HepG2 (cell line): ENCODE measurements at regions not wholly inside any gene's neighbourhood (a gene's known extent, or its start where the extent isn't known, plus 50 kb on each side); places are given as distances from the start of the nearest gene placed in this dataset.
A peak's percentile ranks its signal among the peaks of the same experiment; 100 is the strongest.

ENCODE experiments used
- ATAC-seq: fragments of 200-7000 bp; cut with Tn5 transposase; 3 replicates; pipeline ENCODE4 v1.9.1; 2020; ENCODE audit warnings: mild to moderate bottlenecking, moderate library complexity
- BruUV-seq: library from RNA; stranded (reverse); fragments of 400-500 nt; replicated peaks from 2 replicates; lab custom pipeline; 2021; lab: Mats Ljungman, UMichigan
- CTCF ChIA-PET: fragments of 300-600 bp; formaldehyde crosslinking; extraction: SDS; loops from one replicate; lab custom pipeline; 2021; ENCODE audit warnings: low total read pairs, inconsistent platforms, low intra/inter-chr PET ratio; lab: Yijun Ruan, JAX
- POLR2A ChIA-PET: fragments of 350-600 bp; sonication (Branson Sonifier 250); formaldehyde crosslinking; loops from one replicate; lab custom pipeline; 2020; ENCODE audit warnings: antibody characterized with exemption, inconsistent platforms; lab: Yijun Ruan, JAX
- DNase-seq: peaks from one replicate; pipeline ENCODE4 v3.0.0-alpha.2; 2015; ENCODE audit warnings: low spot score
- FAIRE-seq: peaks from 3 replicates; lab custom pipeline; 2011; peaks lifted over from hg19 to GRCh38; lab: Jason Lieb, UNC
- H2AFZ ChIP-seq: one replicate; pipeline ENCODE4 v1.6.1; 2011; ENCODE audit warnings: low read length, inconsistent platforms
- H3K27ac ChIP-seq: fragments of 300-600 bp; 3 replicates; pipeline ENCODE4 v1.8.0; 2011; ENCODE audit warnings: mixed run types, mild to moderate bottlenecking, mixed read lengths, low read length, inconsistent platforms; ENCODE audit not compliant: insufficient read depth; ENCODE audit errors: extremely low read length
- H3K27me3 ChIP-seq, 2 experiments: fragments of 200-600 bp in 1 of 2; 2 replicates in 1 of 2; 3 replicates in 1 of 2; pipeline versions ENCODE4 v1.6.0 to v1.8.0; 2011; ENCODE audit warnings: low read length in 2 of 2, mild to moderate bottlenecking in 2 of 2, moderate library complexity in 2 of 2, inconsistent platforms in 1 of 2; ENCODE audit not compliant: insufficient read depth in 2 of 2, control insufficient read depth in 1 of 2
- H3K36me3 ChIP-seq, 2 experiments: fragments of 200-600 bp in 1 of 2; replicated peaks in 1 of 2; 2 replicates in 1 of 2; 3 replicates in 1 of 2; pipeline versions ENCODE4 v1.5.1 to v1.8.0; 2011; ENCODE audit warnings: low read length in 2 of 2, inconsistent platforms in 1 of 2; ENCODE audit not compliant: insufficient read depth in 2 of 2, control insufficient read depth in 1 of 2
- H3K4me1 ChIP-seq: 2 replicates; pipeline ENCODE4 v1.5.1; 2012; ENCODE audit warnings: low read length, inconsistent platforms; ENCODE audit not compliant: insufficient read depth
- H3K4me2 ChIP-seq: 2 replicates; pipeline ENCODE4 v1.6.0; 2011; ENCODE audit warnings: low read depth, low read length, inconsistent platforms
- H3K4me3 ChIP-seq, 3 experiments: fragments of 200-600 bp in 1 of 3; sonication (generic), shearing (Covaris generic) in 1 of 3; replicated peaks in 1 of 3; 2 replicates each; pipeline ENCODE4 v1.5.1; 2011 to 2016; ENCODE audit warnings: low read length in 3 of 3, inconsistent platforms in 2 of 3, low read depth in 2 of 3, mild to moderate bottlenecking in 2 of 3, control low read depth in 1 of 3, mixed read lengths in 1 of 3; ENCODE audit not compliant: insufficient read depth in 1 of 3
- H3K79me2 ChIP-seq: one replicate; pipeline ENCODE4 v1.6.1; 2011; ENCODE audit warnings: low read length, inconsistent platforms; ENCODE audit not compliant: insufficient read depth
- H3K9ac ChIP-seq: 2 replicates; pipeline ENCODE4 v1.6.0; 2011; ENCODE audit warnings: mild to moderate bottlenecking, low read depth, low read length, inconsistent platforms; ENCODE audit not compliant: insufficient read depth
- H3K9me3 ChIP-seq: 2 replicates; pipeline ENCODE4 v1.5.1; 2012; ENCODE audit warnings: mild to moderate bottlenecking, low read length
- H4K20me1 ChIP-seq: 2 replicates; pipeline ENCODE4 v1.6.0; 2011; ENCODE audit warnings: inconsistent platforms, mild to moderate bottlenecking, low read length, moderate library complexity; ENCODE audit not compliant: insufficient read depth
- CEBPB ChIP-seq: IDR thresholded peaks from 2 replicates; pipeline ENCODE4 v1.6.1; 2011; ENCODE audit warnings: low read depth, low read length, improper control_type of control experiment, borderline replicate concordance
- CENPBD1 ChIP-seq: sonication (generic); formaldehyde crosslinking; IDR thresholded peaks from 2 replicates; pipeline ENCODE4 v1.8.0; 2022; ENCODE audit warnings: missing genetic modification reagents, low read depth, mild to moderate bottlenecking, borderline replicate concordance
- CHCHD3 ChIP-seq: sonication (generic); formaldehyde crosslinking; IDR thresholded peaks from 2 replicates; pipeline ENCODE4 v1.8.0; 2022; ENCODE audit warnings: mild to moderate bottlenecking, missing genetic modification reagents, moderate library complexity
- E2F5 ChIP-seq: sonication (generic); formaldehyde crosslinking; conservative IDR thresholded peaks from 2 replicates; pipeline ENCODE4 v1.4.0; 2020; ENCODE audit warnings: missing genetic modification reagents
- EHMT2 ChIP-seq: fragments of 200-600 bp; sonication (generic); IDR thresholded peaks from 2 replicates; pipeline ENCODE4 v1.7.0; 2017; ENCODE audit warnings: antibody characterized with exemption, low read depth, low read length, borderline replicate concordance
- IKZF4 ChIP-seq: sonication (generic); formaldehyde crosslinking; IDR thresholded peaks from 2 replicates; pipeline ENCODE4 v1.5.1; 2020; ENCODE audit warnings: borderline replicate concordance, mild to moderate bottlenecking, low read depth, missing genetic modification reagents; ENCODE audit errors: not compliant biosample characterization
- NKX3-1 ChIP-seq: sonication (generic); formaldehyde crosslinking; IDR thresholded peaks from 2 replicates; pipeline ENCODE4 v1.5.0; 2020; ENCODE audit warnings: missing genetic modification reagents
- NPAS2 ChIP-seq: sonication (generic); formaldehyde crosslinking; IDR thresholded peaks from 2 replicates; pipeline ENCODE4 v1.8.0; 2022; ENCODE audit warnings: mild to moderate bottlenecking, missing genetic modification reagents, borderline replicate concordance
- RARA ChIP-seq: IDR thresholded peaks from 2 replicates; pipeline ENCODE4 v1.6.1; 2016; ENCODE audit warnings: missing genetic modification reagents, missing compliant biosample characterization
- RFX1 ChIP-seq: fragments of 450-650 bp; IDR thresholded peaks from 2 replicates; pipeline ENCODE4 v1.6.1; 2017
- ZNF737 ChIP-seq: sonication (generic); formaldehyde crosslinking; IDR thresholded peaks from 2 replicates; pipeline ENCODE4 v1.5.0; 2020; ENCODE audit warnings: missing genetic modification reagents, mild to moderate bottlenecking, borderline replicate concordance
- ZSCAN31 ChIP-seq: sonication (generic); formaldehyde crosslinking; IDR thresholded peaks from 2 replicates; pipeline ENCODE4 v1.5.0; 2020; ENCODE audit warnings: low read depth, mild to moderate bottlenecking, missing genetic modification reagents
- WGBS: methylation state at CpG from one replicate; pipeline ENCODE4 v1.1.6; 2017; ENCODE audit warnings: low lambda C conversion rate; 5-methylcytosine and 5-hydroxymethylcytosine counted together
- in situ Hi-C: cut with HindIII; loops from 2 replicates; pipeline ENCODE4 v1.10.0; 2017; ENCODE audit warnings: low pct_unique_long_range_greater_than_20kb; ENCODE audit not compliant: extremely low pct_ligation_motif_present
- intact Hi-C: fragments of 100-400 bp; cut with micrococcal nuclease; formaldehyde crosslinking; loops from one replicate; pipeline ENCODE4 v1.10.0; 2022; ENCODE audit not compliant: unreplicated experiment

GRCh38 chr13:106034201-106034600, 501.3 kb downstream of the EFNB2 start (continued):
- TF ChIP-seq NPAS2 (CRISPR knock-in tag): no peak
- TF ChIP-seq RARA (CRISPR knock-in tag): no peak
- no peak for TF ChIP-seq ZNF737
- no peak for TF ChIP-seq CENPBD1 (CRISPR knock-in tag)
- no peak for TF ChIP-seq ZSCAN31
- no peak for TF ChIP-seq IKZF4 (CRISPR knock-in tag)
- TF ChIP-seq EHMT2: no peak
- TF ChIP-seq E2F5 (CRISPR knock-in tag): no peak
- no peak for TF ChIP-seq NKX3-1

GRCh38 chr13:106033659-106034058, 501.8 kb downstream of the EFNB2 start:
- H3K36me3 ChIP-seq: no peaks in the 10 kb centered on the region
- H3K79me2 ChIP-seq: no peaks in the 10 kb centered on the region
- no peak overlapping the region for H3K4me3 ChIP-seq
- intact Hi-C loops: no loop called here
- ChIA-PET CTCF (no interaction called here), POLR2A (no interaction called here)
- H3K4me1 ChIP-seq: no peaks in the 10 kb centered on the region
- TF ChIP-seq CEBPB: peak; percentile 13; the same call in 1 of the 2 replicates
- TF ChIP-seq CHCHD3 (CRISPR knock-in tag): no peak
- TF ChIP-seq RFX1: no peak
- no peaks in the 10 kb centered on the region for H3K27me3 ChIP-seq
- peak; percentile 51; the same call in 2 of the 3 replicates for ATAC-seq
- 6% methylated on average over 2 of the region's 2 CpGs for WGBS
- no peak overlapping the region for H3K27ac ChIP-seq
- H3K9me3 ChIP-seq: no peaks in the 10 kb centered on the region
- no peak overlapping the region for H2AFZ ChIP-seq
- no TSS peak for BruUV-seq
- no peak overlapping the region for H3K9ac ChIP-seq
- in situ Hi-C loops: no loop called here
- H3K4me2 ChIP-seq: no peak overlapping the region
- DNase-seq: peak; percentile 4
- FAIRE-seq: no peak
- H4K20me1 ChIP-seq: no peaks in the 10 kb centered on the region
